Panc1 (cell line): ENCODE measurements at regions not wholly inside any gene's neighbourhood (a gene's known extent, or its start where the extent isn't known, plus 50 kb on each side); places are given as distances from the start of the nearest gene placed in this dataset.

ENCODE experiments used
- ATAC-seq: fragments of 200-7000 bp; cut with Tn5 transposase; 2 replicates; pipeline ENCODE4 v1.9.1; 2020; ENCODE audit warnings: mild to moderate bottlenecking, moderate library complexity
- BruUV-seq: library from RNA; stranded (reverse); fragments of 400-500 nt; replicated peaks from 2 replicates; lab custom pipeline; 2021; lab: Mats Ljungman, UMichigan
- CTCF ChIA-PET: fragments of 300-600 bp; sonication (Branson Sonifier 250); formaldehyde crosslinking; loops from one replicate; lab custom pipeline; 2022; ENCODE audit warnings: antibody characterized with exemption; lab: Charles Lee
- POLR2A ChIA-PET: fragments of 300-600 bp; sonication (Branson Sonifier 250); formaldehyde crosslinking; loops from one replicate; lab custom pipeline; 2022; ENCODE audit warnings: antibody characterized with exemption; lab: Charles Lee
- DNase-seq: peaks from one replicate; pipeline ENCODE4 v3.0.0-alpha.2; 2010; ENCODE audit warnings: low read depth, low spot score
- H3K27ac ChIP-seq: 2 replicates; pipeline ENCODE4 v1.5.1; 2011; ENCODE audit warnings: mild to moderate bottlenecking, low read length, inconsistent platforms
- H3K27me3 ChIP-seq: fragments of 200-500 bp; sonication (Bioruptor generic); 2 replicates; pipeline ENCODE4 v1.6.0; 2014; ENCODE audit warnings: low read length, inconsistent platforms; ENCODE audit not compliant: control insufficient read depth, insufficient read depth
- H3K36me3 ChIP-seq: fragments of 200-500 bp; sonication (Bioruptor generic); 2 replicates; pipeline ENCODE4 v1.5.1; 2014; ENCODE audit warnings: inconsistent platforms, mild to moderate bottlenecking, low read length, moderate library complexity; ENCODE audit not compliant: control insufficient read depth, insufficient read depth
- H3K4me1 ChIP-seq: 2 replicates; pipeline ENCODE4 v1.5.1; 2011; ENCODE audit warnings: inconsistent platforms, mild to moderate bottlenecking, low read length, moderate library complexity; ENCODE audit not compliant: control insufficient read depth, insufficient read depth
- H3K4me3 ChIP-seq, 2 experiments: 2 replicates each; pipeline ENCODE4 v1.5.1; 2011 to 2012; ENCODE audit warnings: low read depth in 2 of 2, low read length in 2 of 2, mild to moderate bottlenecking in 2 of 2, inconsistent platforms in 1 of 2, moderate library complexity in 1 of 2
- H3K9me3 ChIP-seq: fragments of 200-500 bp; sonication (Bioruptor generic); 2 replicates; pipeline ENCODE4 v1.5.1; 2014; ENCODE audit warnings: low read depth, mild to moderate bottlenecking, inconsistent platforms, low read length, moderate library complexity; ENCODE audit not compliant: control insufficient read depth, insufficient read depth
- POLR2AphosphoS5 ChIP-seq: IDR thresholded peaks from 2 replicates; pipeline ENCODE4 v1.6.1; 2012; ENCODE audit warnings: mild to moderate bottlenecking, low read depth, low read length, moderate library complexity
- SIN3A ChIP-seq: IDR thresholded peaks from 2 replicates; pipeline ENCODE4 v1.6.1; 2012; ENCODE audit warnings: low read depth, mild to moderate bottlenecking, low read length, moderate library complexity, borderline replicate concordance; ENCODE audit not compliant: insufficient read depth
- TCF7L2 ChIP-seq: IDR thresholded peaks from 2 replicates; pipeline ENCODE4 v1.6.1; 2011; ENCODE audit warnings: mild to moderate bottlenecking, low read depth, low read length, inconsistent platforms
- in situ Hi-C: cut with HindIII; loops from 2 replicates; pipeline ENCODE4 v1.10.0; 2016; ENCODE audit warnings: low sequenced_read_pairs, low pct_unique_long_range_greater_than_20kb
- intact Hi-C: fragments of 100-400 bp; cut with micrococcal nuclease; formaldehyde crosslinking; loops from one replicate; pipeline ENCODE4 v1.10.0; 2022; ENCODE audit not compliant: unreplicated experiment
- TF ChIP-seq, protein P1 (sequence below), 2 experiments: IDR thresholded peaks; 2 replicates each; pipeline ENCODE4 v1.6.1; 2011 to 2012; ENCODE audit warnings: low read depth in 2 of 2, control low read depth in 1 of 2, low read length in 1 of 2, mild to moderate bottlenecking in 1 of 2, moderate library complexity in 1 of 2; ENCODE audit not compliant: insufficient read depth in 1 of 2
- TF ChIP-seq, protein P2 (sequence below): fragments of 450-650 bp; IDR thresholded peaks from 2 replicates; pipeline ENCODE4 v1.5.1; 2017; ENCODE audit warnings: mild to moderate bottlenecking

DNA sequence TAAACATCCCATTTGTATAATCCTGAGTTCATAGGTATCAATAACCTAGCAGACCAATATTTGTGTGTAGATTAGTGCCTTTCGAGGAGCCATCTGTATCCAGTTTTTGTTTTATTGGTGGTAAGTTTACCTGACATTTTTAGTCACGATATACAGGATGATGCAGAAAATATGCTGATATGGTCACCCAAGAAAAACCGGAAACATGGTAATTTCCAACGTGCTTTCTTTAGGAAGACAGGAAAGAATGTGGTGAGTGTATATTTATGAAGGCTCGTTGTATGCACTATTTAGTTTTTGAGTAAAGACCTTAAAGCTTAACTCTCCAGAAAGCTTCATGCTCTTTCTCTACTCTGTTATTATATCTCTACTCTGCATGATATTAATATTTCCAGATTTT lies 180.2 kb upstream of the PHACTR1 start:
- ATAC-seq = no peak
- Histone ChIP-seq H3K9me3 (no peaks in the 10 kb centered on the region), H3K36me3 (no peaks in the 10 kb centered on the region), H3K4me3 (no peak overlapping the region), H3K27ac (no peak overlapping the region), H3K27me3 (no peaks in the 10 kb centered on the region), H3K4me1 (no peaks in the 10 kb centered on the region)
- intact Hi-C loops = no loop called here
- TF ChIP-seq, protein P1, sequence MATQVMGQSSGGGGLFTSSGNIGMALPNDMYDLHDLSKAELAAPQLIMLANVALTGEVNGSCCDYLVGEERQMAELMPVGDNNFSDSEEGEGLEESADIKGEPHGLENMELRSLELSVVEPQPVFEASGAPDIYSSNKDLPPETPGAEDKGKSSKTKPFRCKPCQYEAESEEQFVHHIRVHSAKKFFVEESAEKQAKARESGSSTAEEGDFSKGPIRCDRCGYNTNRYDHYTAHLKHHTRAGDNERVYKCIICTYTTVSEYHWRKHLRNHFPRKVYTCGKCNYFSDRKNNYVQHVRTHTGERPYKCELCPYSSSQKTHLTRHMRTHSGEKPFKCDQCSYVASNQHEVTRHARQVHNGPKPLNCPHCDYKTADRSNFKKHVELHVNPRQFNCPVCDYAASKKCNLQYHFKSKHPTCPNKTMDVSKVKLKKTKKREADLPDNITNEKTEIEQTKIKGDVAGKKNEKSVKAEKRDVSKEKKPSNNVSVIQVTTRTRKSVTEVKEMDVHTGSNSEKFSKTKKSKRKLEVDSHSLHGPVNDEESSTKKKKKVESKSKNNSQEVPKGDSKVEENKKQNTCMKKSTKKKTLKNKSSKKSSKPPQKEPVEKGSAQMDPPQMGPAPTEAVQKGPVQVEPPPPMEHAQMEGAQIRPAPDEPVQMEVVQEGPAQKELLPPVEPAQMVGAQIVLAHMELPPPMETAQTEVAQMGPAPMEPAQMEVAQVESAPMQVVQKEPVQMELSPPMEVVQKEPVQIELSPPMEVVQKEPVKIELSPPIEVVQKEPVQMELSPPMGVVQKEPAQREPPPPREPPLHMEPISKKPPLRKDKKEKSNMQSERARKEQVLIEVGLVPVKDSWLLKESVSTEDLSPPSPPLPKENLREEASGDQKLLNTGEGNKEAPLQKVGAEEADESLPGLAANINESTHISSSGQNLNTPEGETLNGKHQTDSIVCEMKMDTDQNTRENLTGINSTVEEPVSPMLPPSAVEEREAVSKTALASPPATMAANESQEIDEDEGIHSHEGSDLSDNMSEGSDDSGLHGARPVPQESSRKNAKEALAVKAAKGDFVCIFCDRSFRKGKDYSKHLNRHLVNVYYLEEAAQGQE (IDR thresholded peaks at IDR 0.05; ENCODE audit: insufficient read depth in 1 of 2, low read depth in 2 of 2, low read length in 1 of 2) = no peak
- TF ChIP-seq SIN3A (no peak), TCF7L2 (no peak), POLR2AphosphoS5 (no peak)
- TF ChIP-seq, protein P2, sequence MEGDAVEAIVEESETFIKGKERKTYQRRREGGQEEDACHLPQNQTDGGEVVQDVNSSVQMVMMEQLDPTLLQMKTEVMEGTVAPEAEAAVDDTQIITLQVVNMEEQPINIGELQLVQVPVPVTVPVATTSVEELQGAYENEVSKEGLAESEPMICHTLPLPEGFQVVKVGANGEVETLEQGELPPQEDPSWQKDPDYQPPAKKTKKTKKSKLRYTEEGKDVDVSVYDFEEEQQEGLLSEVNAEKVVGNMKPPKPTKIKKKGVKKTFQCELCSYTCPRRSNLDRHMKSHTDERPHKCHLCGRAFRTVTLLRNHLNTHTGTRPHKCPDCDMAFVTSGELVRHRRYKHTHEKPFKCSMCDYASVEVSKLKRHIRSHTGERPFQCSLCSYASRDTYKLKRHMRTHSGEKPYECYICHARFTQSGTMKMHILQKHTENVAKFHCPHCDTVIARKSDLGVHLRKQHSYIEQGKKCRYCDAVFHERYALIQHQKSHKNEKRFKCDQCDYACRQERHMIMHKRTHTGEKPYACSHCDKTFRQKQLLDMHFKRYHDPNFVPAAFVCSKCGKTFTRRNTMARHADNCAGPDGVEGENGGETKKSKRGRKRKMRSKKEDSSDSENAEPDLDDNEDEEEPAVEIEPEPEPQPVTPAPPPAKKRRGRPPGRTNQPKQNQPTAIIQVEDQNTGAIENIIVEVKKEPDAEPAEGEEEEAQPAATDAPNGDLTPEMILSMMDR = no peak
- no peak for DNase-seq
- BruUV-seq = no TSS peak
- ChIA-PET CTCF (no interaction called here), POLR2A (no interaction called here)
- in situ Hi-C loops = no loop called here

DNA sequence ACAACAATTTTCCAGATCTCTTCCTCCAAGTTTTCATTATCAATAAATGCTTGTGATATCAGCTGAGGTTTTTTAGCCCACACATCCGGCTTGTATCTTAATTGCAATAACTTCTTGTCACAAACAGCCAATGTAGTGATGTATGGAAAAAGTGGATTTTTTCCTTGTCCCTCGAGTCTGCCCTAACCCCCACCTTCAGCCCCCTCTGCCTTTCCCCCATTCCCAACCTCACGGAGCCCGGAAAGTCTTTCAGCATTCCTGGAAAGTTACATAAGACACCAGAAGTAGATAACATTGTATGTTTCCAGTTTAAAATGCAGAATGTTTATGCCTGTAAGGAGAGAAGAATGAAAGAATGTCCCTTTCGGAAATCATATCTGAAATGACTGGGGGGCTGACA lies 179.2 kb upstream of the PHACTR1 start:
- ATAC-seq = no peak
- no peaks in the 10 kb centered on the region for H3K36me3 ChIP-seq
- POLR2A ChIA-PET = no interaction called here
- H3K4me1 ChIP-seq = no peaks in the 10 kb centered on the region
- H3K27me3 ChIP-seq = no peaks in the 10 kb centered on the region
- H3K27ac ChIP-seq = no peak overlapping the region
- in situ Hi-C loops = no loop called here
- intact Hi-C loops = no loop called here
- no TSS peak for BruUV-seq
- TF ChIP-seq SIN3A (no peak), POLR2AphosphoS5 (no peak), TCF7L2 (no peak)
- TF ChIP-seq, protein P2 = no peak
- TF ChIP-seq, protein P1 (IDR thresholded peaks at IDR 0.05; ENCODE audit: insufficient read depth in 1 of 2, low read depth in 2 of 2, low read length in 1 of 2) = no peak
- CTCF ChIA-PET = no interaction called here
- DNase-seq = no peak
- H3K9me3 ChIP-seq = no peaks in the 10 kb centered on the region
- H3K4me3 ChIP-seq = no peak overlapping the region
